ENCODE measurements at regions not wholly inside any gene's neighbourhood (a gene's known extent, or its start where the extent isn't known, plus 50 kb on each side); places are given as distances from the start of the nearest gene placed in this dataset.
A peak's percentile ranks its signal among the peaks of the same experiment; 100 is the strongest.

GRCh38 chrX:121231566-121232358 is 184.4 kb downstream of the GLUD2 start:
- no peak for DNase-seq

DNA sequence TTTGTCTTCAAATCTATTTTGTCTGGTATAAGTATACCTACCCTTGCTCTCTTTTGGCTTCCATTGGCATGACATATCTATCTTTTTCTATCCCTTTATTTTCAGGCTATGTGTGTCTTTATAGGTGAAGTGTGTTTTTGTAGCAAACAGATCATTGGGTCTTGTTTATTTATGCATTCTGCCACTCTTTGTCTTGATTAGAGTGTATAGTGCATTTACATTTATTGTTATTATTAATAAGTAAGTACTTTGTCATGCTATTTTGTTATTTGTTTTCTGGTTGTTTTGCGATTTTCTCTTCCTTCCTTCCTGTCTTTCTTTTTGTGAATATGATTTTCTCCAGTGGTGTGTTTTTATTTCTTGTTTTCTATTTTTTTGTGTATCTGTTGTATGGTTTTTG is 188.6 kb downstream of the GLUD2 start:
- DNase-seq: no peak
- Histone ChIP-seq H2AFZ (ENCODE audit: insufficient read depth, low read depth, low read length, poor library complexity, severe bottlenecking) (no peak overlapping the region), H3K9ac (ENCODE audit: insufficient read depth, low read length, poor library complexity, severe bottlenecking) (no peak overlapping the region), H3K4me3 (replicated peaks in 1 of 3; ENCODE audit: low read depth in 2 of 3, low read length in 3 of 3) (no peak overlapping the region), H3K36me3 (replicated peaks in 1 of 2; ENCODE audit: control insufficient read depth in 1 of 2, insufficient read depth in 2 of 2, low read length in 2 of 2) (no peaks in the 10 kb centered on the region), H3K27me3 (ENCODE audit: control insufficient read depth in 2 of 2, insufficient read depth in 2 of 2, low read length in 2 of 2) (no peaks in the 10 kb centered on the region), H3K4me1 (ENCODE audit: control insufficient read depth in 1 of 2, insufficient read depth in 2 of 2, low read length in 2 of 2) (no peaks in the 10 kb centered on the region), H4K20me1 (ENCODE audit: insufficient read depth, low read length) (no peaks in the 10 kb centered on the region), H3K4me2 (replicated peaks; ENCODE audit: extremely low read depth, low read length, poor library complexity, severe bottlenecking) (no peak overlapping the region), H3K9me3 (replicated peaks in 1 of 2; ENCODE audit: control insufficient read depth in 1 of 2, insufficient read depth in 1 of 2, low read length in 2 of 2) (no peaks in the 10 kb centered on the region), H3K79me2 (ENCODE audit: insufficient read depth, low read length) (no peaks in the 10 kb centered on the region), H3K27ac (ENCODE audit: low read depth in 1 of 2, low read length in 2 of 2) (no peak overlapping the region)
- TF ChIP-seq, protein P1, sequence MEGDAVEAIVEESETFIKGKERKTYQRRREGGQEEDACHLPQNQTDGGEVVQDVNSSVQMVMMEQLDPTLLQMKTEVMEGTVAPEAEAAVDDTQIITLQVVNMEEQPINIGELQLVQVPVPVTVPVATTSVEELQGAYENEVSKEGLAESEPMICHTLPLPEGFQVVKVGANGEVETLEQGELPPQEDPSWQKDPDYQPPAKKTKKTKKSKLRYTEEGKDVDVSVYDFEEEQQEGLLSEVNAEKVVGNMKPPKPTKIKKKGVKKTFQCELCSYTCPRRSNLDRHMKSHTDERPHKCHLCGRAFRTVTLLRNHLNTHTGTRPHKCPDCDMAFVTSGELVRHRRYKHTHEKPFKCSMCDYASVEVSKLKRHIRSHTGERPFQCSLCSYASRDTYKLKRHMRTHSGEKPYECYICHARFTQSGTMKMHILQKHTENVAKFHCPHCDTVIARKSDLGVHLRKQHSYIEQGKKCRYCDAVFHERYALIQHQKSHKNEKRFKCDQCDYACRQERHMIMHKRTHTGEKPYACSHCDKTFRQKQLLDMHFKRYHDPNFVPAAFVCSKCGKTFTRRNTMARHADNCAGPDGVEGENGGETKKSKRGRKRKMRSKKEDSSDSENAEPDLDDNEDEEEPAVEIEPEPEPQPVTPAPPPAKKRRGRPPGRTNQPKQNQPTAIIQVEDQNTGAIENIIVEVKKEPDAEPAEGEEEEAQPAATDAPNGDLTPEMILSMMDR (IDR thresholded peaks at IDR 0.05): no peak
- H3K27me3 Mint-ChIP-seq (ENCODE audit: low read depth in 3 of 3): peaks cover 0 to 2% (median 1%) of the 10 kb centered on the region in 3 donors
- intact Hi-C loops (cut with micrococcal nuclease): no loop called here
- H3K4me3 Mint-ChIP-seq: no peak overlapping the region
- no peaks in the 10 kb centered on the region for H3K36me3 Mint-ChIP-seq
- no peaks in the 10 kb centered on the region for H3K4me1 Mint-ChIP-seq
- no CpG with 5 or more reads among the region's 1 CpG for WGBS (ENCODE audit: insufficient coverage)
- H3K27ac Mint-ChIP-seq: no peak overlapping the region
- peaks cover 0 to 11% (median 1%) of the 10 kb centered on the region in 7 donors for H3K9me3 Mint-ChIP-seq

More at GRCh38 chrX:121231566-121232358, 184.4 kb downstream of the GLUD2 start:
- Histone ChIP-seq H3K4me1 (ENCODE audit: control insufficient read depth in 1 of 2, insufficient read depth in 2 of 2, low read length in 2 of 2) (no peaks in the 10 kb centered on the region), H3K27me3 (ENCODE audit: control insufficient read depth in 2 of 2, insufficient read depth in 2 of 2, low read length in 2 of 2) (no peaks in the 10 kb centered on the region), H3K36me3 (replicated peaks in 1 of 2; ENCODE audit: control insufficient read depth in 1 of 2, insufficient read depth in 2 of 2, low read length in 2 of 2) (no peaks in the 10 kb centered on the region), H3K4me2 (replicated peaks; ENCODE audit: extremely low read depth, low read length, poor library complexity, severe bottlenecking) (no peak overlapping the region), H3K27ac (ENCODE audit: low read depth in 1 of 2, low read length in 2 of 2) (no peak overlapping the region), H2AFZ (ENCODE audit: insufficient read depth, low read depth, low read length, poor library complexity, severe bottlenecking) (no peak overlapping the region), H3K9ac (ENCODE audit: insufficient read depth, low read length, poor library complexity, severe bottlenecking) (no peak overlapping the region), H3K79me2 (ENCODE audit: insufficient read depth, low read length) (no peaks in the 10 kb centered on the region), H3K4me3 (replicated peaks in 1 of 3; ENCODE audit: low read depth in 2 of 3, low read length in 3 of 3) (no peak overlapping the region), H4K20me1 (ENCODE audit: insufficient read depth, low read length) (no peaks in the 10 kb centered on the region), H3K9me3 (replicated peaks in 1 of 2; ENCODE audit: control insufficient read depth in 1 of 2, insufficient read depth in 1 of 2, low read length in 2 of 2) (no peaks in the 10 kb centered on the region)
- Mint-ChIP-seq H3K9me3 (peaks cover 0 to 11% (median 2%) of the 10 kb centered on the region in 7 donors), H3K36me3 (no peaks in the 10 kb centered on the region), H3K27me3 (ENCODE audit: low read depth in 3 of 3) (peaks cover 0 to 2% (median 0%) of the 10 kb centered on the region in 3 donors), H3K27ac (peak overlapping the region in 1 of 7 donors; percentile 32), H3K4me3 (no peak overlapping the region), H3K4me1 (no peaks in the 10 kb centered on the region)
- intact Hi-C loops (cut with micrococcal nuclease): no loop called here
- WGBS (ENCODE audit: insufficient coverage): 95% methylated on average over 3 of the region's 10 CpGs
- TF ChIP-seq, protein P1 (IDR thresholded peaks at IDR 0.05): no peak

Measured in CD14-positive monocyte (primary cell).